Loucy (cell line): ENCODE measurements at regions not wholly inside any gene's neighbourhood (a gene's known extent, or its start where the extent isn't known, plus 50 kb on each side); places are given as distances from the start of the nearest gene placed in this dataset.

ENCODE experiments used
- H2AFZ ChIP-seq: fragments of 200-600 bp; sonication (generic); 2 replicates; pipeline ENCODE4 v1.6.0; 2016; ENCODE audit warnings: antibody characterized with exemption, mild to moderate bottlenecking, low read length, moderate library complexity
- H3F3A ChIP-seq: fragments of 200-600 bp; 2 replicates; pipeline ENCODE4 v1.6.0; 2016; ENCODE audit warnings: antibody characterized with exemption, low read depth, mild to moderate bottlenecking
- H3K27me3 ChIP-seq: fragments of 200-600 bp; sonication (generic); 2 replicates; pipeline ENCODE4 v1.6.1; 2014; ENCODE audit warnings: low read length, mild to moderate bottlenecking; ENCODE audit not compliant: insufficient read depth, poor library complexity, severe bottlenecking
- H3K36me3 ChIP-seq: fragments of 200-600 bp; sonication (generic); 2 replicates; pipeline ENCODE4 v1.6.1; 2016; ENCODE audit warnings: low read length; ENCODE audit not compliant: insufficient read depth
- H3K4me1 ChIP-seq: fragments of 200-600 bp; sonication (generic); 2 replicates; pipeline ENCODE4 v1.5.1; 2014; ENCODE audit warnings: low read length, mild to moderate bottlenecking; ENCODE audit not compliant: insufficient read depth, poor library complexity, severe bottlenecking
- H3K4me2 ChIP-seq: fragments of 200-600 bp; sonication (generic); 2 replicates; pipeline ENCODE4 v1.6.0; 2014; ENCODE audit warnings: antibody characterized with exemption, low read length, low read depth, mild to moderate bottlenecking; ENCODE audit not compliant: poor library complexity, severe bottlenecking
- H3K4me3 ChIP-seq: fragments of 200-600 bp; sonication (generic); 2 replicates; pipeline ENCODE4 v1.5.1; 2014; ENCODE audit warnings: low read length, mild to moderate bottlenecking, mixed read lengths; ENCODE audit not compliant: poor library complexity, severe bottlenecking
- H3K79me2 ChIP-seq: fragments of 200-600 bp; sonication (generic); 2 replicates; pipeline ENCODE4 v1.6.1; 2014; ENCODE audit warnings: low read length; ENCODE audit not compliant: insufficient read depth
- H3K9ac ChIP-seq: fragments of 200-600 bp; sonication (generic); 2 replicates; pipeline ENCODE4 v1.6.0; 2014; ENCODE audit warnings: mild to moderate bottlenecking, low read depth, low read length, moderate library complexity; ENCODE audit not compliant: poor library complexity, severe bottlenecking
- H3K9me2 ChIP-seq: fragments of 200-600 bp; sonication (generic); replicated peaks from 2 replicates; pipeline ENCODE4 v1.6.1; 2016; ENCODE audit warnings: low read depth, low read length, mixed read lengths
- H3K9me3 ChIP-seq: fragments of 200-600 bp; sonication (generic); 2 replicates; pipeline ENCODE4 v1.6.1; 2014; ENCODE audit warnings: mild to moderate bottlenecking, antibody characterized with exemption, low read length, low read depth; ENCODE audit not compliant: insufficient read depth
- H4K20me1 ChIP-seq: fragments of 200-600 bp; sonication (generic); 2 replicates; pipeline ENCODE4 v1.6.0; 2014; ENCODE audit warnings: antibody characterized with exemption, low read length, mild to moderate bottlenecking; ENCODE audit not compliant: insufficient read depth, poor library complexity, severe bottlenecking
- EZH2phosphoT487 ChIP-seq: fragments of 200-600 bp; IDR thresholded peaks from 2 replicates; pipeline ENCODE4 v1.6.1; 2018; ENCODE audit warnings: antibody characterized with exemption, mild to moderate bottlenecking, moderate library complexity, borderline replicate concordance
- TF ChIP-seq, protein P1 (sequence below): fragments of 200-600 bp; sonication (generic); conservative IDR thresholded peaks from 2 replicates; pipeline ENCODE4 v1.5.1; 2014; ENCODE audit warnings: mild to moderate bottlenecking, antibody characterized with exemption, low read length

GRCh38 chr14:55979096-55979495, 139.1 kb upstream of the PELI2 start:
- no peaks in the 10 kb centered on the region for H3K36me3 ChIP-seq
- H3K9me2 ChIP-seq, result no peaks in the 10 kb centered on the region
- no peak overlapping the region for H3K9ac ChIP-seq
- no peak overlapping the region for H3K4me2 ChIP-seq
- no peak overlapping the region for H2AFZ ChIP-seq
- H3K4me1 ChIP-seq, result no peaks in the 10 kb centered on the region
- peaks cover 4% of the 10 kb centered on the region; the same call in 1 of the 2 replicates for H3K9me3 ChIP-seq
- no peaks in the 10 kb centered on the region for H4K20me1 ChIP-seq
- H3K4me3 ChIP-seq, result no peak overlapping the region
- TF ChIP-seq EZH2phosphoT487, result no peak
- TF ChIP-seq, protein P1, sequence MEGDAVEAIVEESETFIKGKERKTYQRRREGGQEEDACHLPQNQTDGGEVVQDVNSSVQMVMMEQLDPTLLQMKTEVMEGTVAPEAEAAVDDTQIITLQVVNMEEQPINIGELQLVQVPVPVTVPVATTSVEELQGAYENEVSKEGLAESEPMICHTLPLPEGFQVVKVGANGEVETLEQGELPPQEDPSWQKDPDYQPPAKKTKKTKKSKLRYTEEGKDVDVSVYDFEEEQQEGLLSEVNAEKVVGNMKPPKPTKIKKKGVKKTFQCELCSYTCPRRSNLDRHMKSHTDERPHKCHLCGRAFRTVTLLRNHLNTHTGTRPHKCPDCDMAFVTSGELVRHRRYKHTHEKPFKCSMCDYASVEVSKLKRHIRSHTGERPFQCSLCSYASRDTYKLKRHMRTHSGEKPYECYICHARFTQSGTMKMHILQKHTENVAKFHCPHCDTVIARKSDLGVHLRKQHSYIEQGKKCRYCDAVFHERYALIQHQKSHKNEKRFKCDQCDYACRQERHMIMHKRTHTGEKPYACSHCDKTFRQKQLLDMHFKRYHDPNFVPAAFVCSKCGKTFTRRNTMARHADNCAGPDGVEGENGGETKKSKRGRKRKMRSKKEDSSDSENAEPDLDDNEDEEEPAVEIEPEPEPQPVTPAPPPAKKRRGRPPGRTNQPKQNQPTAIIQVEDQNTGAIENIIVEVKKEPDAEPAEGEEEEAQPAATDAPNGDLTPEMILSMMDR, result no peak
- no peaks in the 10 kb centered on the region for H3K27me3 ChIP-seq
- H3K79me2 ChIP-seq, result no peaks in the 10 kb centered on the region
- H3F3A ChIP-seq, result no peaks in the 10 kb centered on the region

DNA sequence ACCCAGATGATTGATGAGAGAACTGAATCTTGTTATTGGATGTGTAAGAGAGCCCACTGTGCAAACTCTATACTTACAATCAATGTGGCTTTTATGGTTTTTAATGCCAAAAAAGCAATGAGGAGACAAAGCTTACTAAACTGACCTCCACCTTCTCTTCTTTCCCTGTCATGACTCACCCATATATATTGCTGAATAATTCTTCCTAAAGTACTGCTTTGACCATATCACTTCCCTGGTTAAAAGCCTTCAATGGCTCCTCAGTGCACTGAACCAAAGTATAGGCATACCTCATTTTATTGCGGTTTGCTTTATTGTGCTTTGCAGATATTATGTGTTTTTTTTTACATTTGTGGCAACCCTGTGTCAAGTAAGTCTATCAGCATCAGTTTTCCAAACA, 138.4 kb upstream of the PELI2 start:
- Histone ChIP-seq H3K79me2 (no peaks in the 10 kb centered on the region), H3K9ac (no peak overlapping the region), H3K9me2 (no peaks in the 10 kb centered on the region), H3K4me1 (no peaks in the 10 kb centered on the region), H3F3A (no peaks in the 10 kb centered on the region), H4K20me1 (no peaks in the 10 kb centered on the region), H3K9me3 (peaks cover 4% of the 10 kb centered on the region; the same call in 1 of the 2 replicates), H3K4me2 (no peak overlapping the region), H3K4me3 (no peak overlapping the region), H2AFZ (no peak overlapping the region), H3K36me3 (no peaks in the 10 kb centered on the region), H3K27me3 (no peaks in the 10 kb centered on the region)
- TF ChIP-seq, protein P1, result no peak
- no peak for TF ChIP-seq EZH2phosphoT487

DNA sequence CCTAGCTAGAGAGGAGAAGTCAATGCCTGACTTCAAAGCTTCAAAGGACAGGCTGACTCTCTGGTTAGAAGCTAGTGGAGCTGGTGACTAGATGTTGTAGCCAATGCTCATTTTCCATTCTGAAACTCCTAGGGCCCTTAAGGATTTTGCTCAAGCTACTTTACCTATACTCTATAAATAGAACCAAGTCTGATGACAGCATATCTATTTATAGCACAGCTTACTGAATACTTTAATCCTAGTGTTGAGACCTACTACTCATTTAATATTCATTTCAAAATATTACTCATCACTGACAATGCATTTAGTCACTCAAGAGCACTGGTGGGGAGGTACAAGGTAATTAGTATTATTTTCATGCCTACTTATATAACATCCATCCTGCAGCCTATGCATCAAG, 137.2 kb upstream of the PELI2 start:
- peaks cover 4% of the 10 kb centered on the region; the same call in 1 of the 2 replicates for H3K9me3 ChIP-seq

More for the DNA sequence above, 137.2 kb upstream of the PELI2 start:
- H3K4me2 ChIP-seq, result no peak overlapping the region
- H3K9ac ChIP-seq, result no peak overlapping the region
- no peaks in the 10 kb centered on the region for H3K4me1 ChIP-seq
- H3K9me2 ChIP-seq, result no peaks in the 10 kb centered on the region
- H3K79me2 ChIP-seq, result no peaks in the 10 kb centered on the region
- no peaks in the 10 kb centered on the region for H3F3A ChIP-seq
- TF ChIP-seq, protein P1, result no peak
- no peak for TF ChIP-seq EZH2phosphoT487
- H3K4me3 ChIP-seq, result no peak overlapping the region
- H2AFZ ChIP-seq, result no peak overlapping the region
- no peaks in the 10 kb centered on the region for H3K36me3 ChIP-seq
- H3K27me3 ChIP-seq, result no peaks in the 10 kb centered on the region
- H4K20me1 ChIP-seq, result no peaks in the 10 kb centered on the region
